ENCODE measurements at regions not wholly inside any gene's neighbourhood (a gene's known extent, or its start where the extent isn't known, plus 50 kb on each side); places are given as distances from the start of the nearest gene placed in this dataset.

DNA sequence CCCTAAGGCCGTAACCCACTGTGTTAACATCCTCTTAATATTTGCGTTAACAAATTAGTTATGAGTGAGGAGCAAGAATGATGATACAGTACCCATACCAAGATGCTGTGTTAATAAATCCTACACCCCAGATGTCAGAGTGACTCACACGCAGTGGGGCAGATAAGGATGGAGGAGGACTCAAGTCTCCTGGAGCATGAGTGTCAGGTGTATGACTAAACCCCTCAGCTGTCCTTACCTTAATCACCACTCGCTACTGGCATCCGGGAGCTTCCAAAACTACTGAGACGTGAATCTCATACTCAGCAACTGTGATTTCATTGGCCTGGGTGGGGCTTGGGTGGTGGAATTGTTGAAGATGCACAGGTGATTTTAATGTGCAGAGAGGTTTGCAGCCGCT lies 131.3 kb upstream of the MTHFD1L start:
- Histone ChIP-seq H3K4me2 (ENCODE audit: low read length) (no peak overlapping the region), H3K79me2 (replicated peaks; ENCODE audit: insufficient read depth, low read length) (peaks cover 17% of the 10 kb centered on the region), H3K9me3 (ENCODE audit: low read length) (peaks cover 2% of the 10 kb centered on the region), H3K36me3 (ENCODE audit: insufficient read depth, low read length) (peaks cover 10% of the 10 kb centered on the region), H4K20me1 (ENCODE audit: insufficient read depth) (no peaks in the 10 kb centered on the region), H3K27ac (ENCODE audit: low read length) (no peak overlapping the region), H3K9me2 (ENCODE audit: insufficient read depth, low read length) (no peaks in the 10 kb centered on the region), H3K4me3 (ENCODE audit: low read length) (no peak overlapping the region), H3F3A (ENCODE audit: insufficient read depth, low read length, poor library complexity, severe bottlenecking) (no peaks in the 10 kb centered on the region), H3K9ac (ENCODE audit: low read length) (no peak overlapping the region), H2AFZ (ENCODE audit: low read depth, low read length) (no peak overlapping the region), H3K27me3 (ENCODE audit: insufficient read depth, low read depth, low read length) (no peaks in the 10 kb centered on the region)
- TF ChIP-seq TAF1 (IDR thresholded peaks at IDR 0.05; ENCODE audit: low read depth) (no peak), SMC3 (conservative IDR thresholded peaks at IDR 0.05; ENCODE audit: poor library complexity) (no peak), RAD21 (conservative IDR thresholded peaks at IDR 0.05) (no peak), EP300 (conservative IDR thresholded peaks at IDR 0.05; ENCODE audit: poor library complexity, severe bottlenecking) (no peak), POLR2AphosphoS5 (IDR thresholded peaks at IDR 0.05) (no peak), EZH2 (IDR thresholded peaks at IDR 0.05; ENCODE audit: borderline replicate concordance, insufficient read depth, low read length, poor library complexity, severe bottlenecking) (no peak), MXI1 (conservative IDR thresholded peaks at IDR 0.05; ENCODE audit: poor library complexity, severe bottlenecking) (no peak)
- TF ChIP-seq, protein P1, sequence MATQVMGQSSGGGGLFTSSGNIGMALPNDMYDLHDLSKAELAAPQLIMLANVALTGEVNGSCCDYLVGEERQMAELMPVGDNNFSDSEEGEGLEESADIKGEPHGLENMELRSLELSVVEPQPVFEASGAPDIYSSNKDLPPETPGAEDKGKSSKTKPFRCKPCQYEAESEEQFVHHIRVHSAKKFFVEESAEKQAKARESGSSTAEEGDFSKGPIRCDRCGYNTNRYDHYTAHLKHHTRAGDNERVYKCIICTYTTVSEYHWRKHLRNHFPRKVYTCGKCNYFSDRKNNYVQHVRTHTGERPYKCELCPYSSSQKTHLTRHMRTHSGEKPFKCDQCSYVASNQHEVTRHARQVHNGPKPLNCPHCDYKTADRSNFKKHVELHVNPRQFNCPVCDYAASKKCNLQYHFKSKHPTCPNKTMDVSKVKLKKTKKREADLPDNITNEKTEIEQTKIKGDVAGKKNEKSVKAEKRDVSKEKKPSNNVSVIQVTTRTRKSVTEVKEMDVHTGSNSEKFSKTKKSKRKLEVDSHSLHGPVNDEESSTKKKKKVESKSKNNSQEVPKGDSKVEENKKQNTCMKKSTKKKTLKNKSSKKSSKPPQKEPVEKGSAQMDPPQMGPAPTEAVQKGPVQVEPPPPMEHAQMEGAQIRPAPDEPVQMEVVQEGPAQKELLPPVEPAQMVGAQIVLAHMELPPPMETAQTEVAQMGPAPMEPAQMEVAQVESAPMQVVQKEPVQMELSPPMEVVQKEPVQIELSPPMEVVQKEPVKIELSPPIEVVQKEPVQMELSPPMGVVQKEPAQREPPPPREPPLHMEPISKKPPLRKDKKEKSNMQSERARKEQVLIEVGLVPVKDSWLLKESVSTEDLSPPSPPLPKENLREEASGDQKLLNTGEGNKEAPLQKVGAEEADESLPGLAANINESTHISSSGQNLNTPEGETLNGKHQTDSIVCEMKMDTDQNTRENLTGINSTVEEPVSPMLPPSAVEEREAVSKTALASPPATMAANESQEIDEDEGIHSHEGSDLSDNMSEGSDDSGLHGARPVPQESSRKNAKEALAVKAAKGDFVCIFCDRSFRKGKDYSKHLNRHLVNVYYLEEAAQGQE (IDR thresholded peaks at IDR 0.05; ENCODE audit: borderline replicate concordance) = no peak
- TF ChIP-seq, protein P2, sequence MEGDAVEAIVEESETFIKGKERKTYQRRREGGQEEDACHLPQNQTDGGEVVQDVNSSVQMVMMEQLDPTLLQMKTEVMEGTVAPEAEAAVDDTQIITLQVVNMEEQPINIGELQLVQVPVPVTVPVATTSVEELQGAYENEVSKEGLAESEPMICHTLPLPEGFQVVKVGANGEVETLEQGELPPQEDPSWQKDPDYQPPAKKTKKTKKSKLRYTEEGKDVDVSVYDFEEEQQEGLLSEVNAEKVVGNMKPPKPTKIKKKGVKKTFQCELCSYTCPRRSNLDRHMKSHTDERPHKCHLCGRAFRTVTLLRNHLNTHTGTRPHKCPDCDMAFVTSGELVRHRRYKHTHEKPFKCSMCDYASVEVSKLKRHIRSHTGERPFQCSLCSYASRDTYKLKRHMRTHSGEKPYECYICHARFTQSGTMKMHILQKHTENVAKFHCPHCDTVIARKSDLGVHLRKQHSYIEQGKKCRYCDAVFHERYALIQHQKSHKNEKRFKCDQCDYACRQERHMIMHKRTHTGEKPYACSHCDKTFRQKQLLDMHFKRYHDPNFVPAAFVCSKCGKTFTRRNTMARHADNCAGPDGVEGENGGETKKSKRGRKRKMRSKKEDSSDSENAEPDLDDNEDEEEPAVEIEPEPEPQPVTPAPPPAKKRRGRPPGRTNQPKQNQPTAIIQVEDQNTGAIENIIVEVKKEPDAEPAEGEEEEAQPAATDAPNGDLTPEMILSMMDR (IDR thresholded peaks at IDR 0.05; ENCODE audit: poor library complexity, severe bottlenecking) = no peak

DNA sequence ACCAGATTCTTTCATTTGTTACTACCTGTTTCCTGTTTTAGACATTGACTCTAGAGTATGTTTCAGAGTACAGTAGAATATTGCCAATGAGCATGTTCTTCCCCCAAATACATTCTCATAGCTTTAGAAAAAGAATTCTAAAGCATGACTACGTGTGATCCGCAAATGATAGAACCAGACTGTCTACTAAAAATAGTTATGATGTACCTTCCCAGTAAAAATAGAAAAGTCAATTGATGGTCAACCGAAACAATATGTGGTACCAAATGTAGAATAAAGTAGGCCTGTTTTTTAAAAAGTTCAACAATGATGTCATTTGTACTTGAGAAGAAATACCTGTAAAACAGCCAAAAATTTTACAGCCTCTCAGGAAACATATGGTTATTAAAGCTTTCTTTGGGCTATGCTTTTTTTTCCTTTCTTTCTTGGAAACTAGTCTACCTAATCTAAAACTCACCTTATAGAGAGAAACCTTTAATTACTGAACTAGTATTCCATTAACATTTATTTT lies 130.1 kb upstream of the MTHFD1L start:
- H3K9me2 ChIP-seq (ENCODE audit: insufficient read depth, low read length) = no peaks in the 10 kb centered on the region
- H3K9ac ChIP-seq (ENCODE audit: low read length) = no peak overlapping the region
- H3K36me3 ChIP-seq (ENCODE audit: insufficient read depth, low read length) = peaks cover 10% of the 10 kb centered on the region
- no peaks in the 10 kb centered on the region for H3F3A ChIP-seq (ENCODE audit: insufficient read depth, low read length, poor library complexity, severe bottlenecking)
- H3K27ac ChIP-seq (ENCODE audit: low read length) = no peak overlapping the region
- H3K9me3 ChIP-seq (ENCODE audit: low read length) = peaks cover 2% of the 10 kb centered on the region
- TF ChIP-seq TAF1 (IDR thresholded peaks at IDR 0.05; ENCODE audit: low read depth) (no peak), RAD21 (conservative IDR thresholded peaks at IDR 0.05) (no peak)
- no peaks in the 10 kb centered on the region for H3K27me3 ChIP-seq (ENCODE audit: insufficient read depth, low read depth, low read length)
- H3K4me3 ChIP-seq (ENCODE audit: low read length) = no peak overlapping the region
- H3K79me2 ChIP-seq (replicated peaks; ENCODE audit: insufficient read depth, low read length) = peaks cover 17% of the 10 kb centered on the region
- H4K20me1 ChIP-seq (ENCODE audit: insufficient read depth) = no peaks in the 10 kb centered on the region
- no peak overlapping the region for H3K4me2 ChIP-seq (ENCODE audit: low read length)
- H2AFZ ChIP-seq (ENCODE audit: low read depth, low read length) = no peak overlapping the region

Measured in neural cell (in vitro differentiated cells).